MM.1S (cell line): ENCODE measurements at regions not wholly inside any gene's neighbourhood (a gene's known extent, or its start where the extent isn't known, plus 50 kb on each side); places are given as distances from the start of the nearest gene placed in this dataset.

ENCODE experiments used
- CTCF ChIP-seq: fragments of 300-600 bp; sonication (generic); IDR thresholded peaks from 2 replicates; pipeline ENCODE4 v1.5.1; 2016; ENCODE audit warnings: antibody characterized with exemption, low read length, mixed read lengths
- EZH2 ChIP-seq: fragments of 300-600 bp; sonication (generic); optimal IDR thresholded peaks from 2 replicates; pipeline ENCODE3; 2017; ENCODE audit warnings: low read depth, mild to moderate bottlenecking, antibody characterized with exemption, low read length, mixed read lengths
- EZH2phosphoT487 ChIP-seq: fragments of 300-600 bp; sonication (generic); IDR thresholded peaks from 2 replicates; pipeline ENCODE4 v1.6.1; 2018; ENCODE audit warnings: antibody characterized with exemption, low read length

DNA sequence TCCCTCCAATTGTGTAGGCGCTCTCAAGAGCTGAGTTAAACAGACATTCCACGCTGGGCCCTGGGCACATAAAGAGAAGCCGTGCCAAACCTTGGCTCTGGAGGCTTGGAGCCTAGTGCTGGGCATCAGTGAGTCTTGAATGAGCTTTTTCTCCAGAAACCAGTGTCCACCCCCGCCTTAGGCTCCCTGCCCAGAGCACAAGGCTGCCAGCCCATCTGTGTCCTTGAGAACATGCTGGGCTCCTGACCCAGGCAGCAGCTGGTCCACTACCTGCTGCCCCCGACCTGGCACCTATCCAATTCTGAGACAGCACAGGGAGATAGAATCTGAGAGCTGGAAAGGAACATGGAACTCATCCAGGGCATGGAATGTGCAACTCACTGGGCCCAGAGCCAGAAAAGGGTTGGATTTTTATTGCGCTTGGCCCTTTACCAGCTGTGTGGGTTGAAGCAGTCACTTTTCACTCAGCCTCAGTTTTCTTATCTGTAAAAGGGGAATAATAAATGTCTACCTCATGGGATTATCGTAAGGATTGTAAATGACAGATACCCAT, 92.4 kb upstream of the CPLX2 start:
- TF ChIP-seq EZH2 (no peak), CTCF (no peak), EZH2phosphoT487 (no peak)
